Stomach (tissue), 4 donors: ENCODE measurements at regions not wholly inside any gene's neighbourhood (a gene's known extent, or its start where the extent isn't known, plus 50 kb on each side); places are given as distances from the start of the nearest gene placed in this dataset.

ENCODE experiments used
- EP300 ChIP-seq: sonication (generic); formaldehyde crosslinking; IDR thresholded peaks from one replicate; pipeline ENCODE4 v1.6.1; 2017; ENCODE audit warnings: antibody characterized with exemption
- POLR2A ChIP-seq, 4 donors: fragments of 450-650 bp; IDR thresholded peaks; one replicate each; pipeline ENCODE4 v1.6.1; 2016; ENCODE audit warnings: antibody characterized with exemption in 4 of 4, control low read depth in 2 of 4, mild to moderate bottlenecking in 1 of 4, moderate library complexity in 1 of 4
- POLR2AphosphoS5 ChIP-seq, 3 donors: sonication (generic); formaldehyde crosslinking; IDR thresholded peaks; one replicate each; pipeline ENCODE4 v1.6.1; 2016; ENCODE audit warnings: antibody characterized with exemption in 3 of 3
- TF ChIP-seq, protein P1 (sequence below), 7 experiments: fragments of 450-650 bp in 4 of 7; fragments of 200-600 bp in 3 of 7; sonication (generic) in 3 of 7; IDR thresholded peaks; one replicate each; pipeline ENCODE4 v1.5.1; 2016 to 2019; ENCODE audit warnings: antibody characterized with exemption in 7 of 7, control low read depth in 2 of 7, mild to moderate bottlenecking in 1 of 7

GRCh38 chr1:58989845-58990244, 206.0 kb upstream of the JUN start:
- TF ChIP-seq, protein P1, sequence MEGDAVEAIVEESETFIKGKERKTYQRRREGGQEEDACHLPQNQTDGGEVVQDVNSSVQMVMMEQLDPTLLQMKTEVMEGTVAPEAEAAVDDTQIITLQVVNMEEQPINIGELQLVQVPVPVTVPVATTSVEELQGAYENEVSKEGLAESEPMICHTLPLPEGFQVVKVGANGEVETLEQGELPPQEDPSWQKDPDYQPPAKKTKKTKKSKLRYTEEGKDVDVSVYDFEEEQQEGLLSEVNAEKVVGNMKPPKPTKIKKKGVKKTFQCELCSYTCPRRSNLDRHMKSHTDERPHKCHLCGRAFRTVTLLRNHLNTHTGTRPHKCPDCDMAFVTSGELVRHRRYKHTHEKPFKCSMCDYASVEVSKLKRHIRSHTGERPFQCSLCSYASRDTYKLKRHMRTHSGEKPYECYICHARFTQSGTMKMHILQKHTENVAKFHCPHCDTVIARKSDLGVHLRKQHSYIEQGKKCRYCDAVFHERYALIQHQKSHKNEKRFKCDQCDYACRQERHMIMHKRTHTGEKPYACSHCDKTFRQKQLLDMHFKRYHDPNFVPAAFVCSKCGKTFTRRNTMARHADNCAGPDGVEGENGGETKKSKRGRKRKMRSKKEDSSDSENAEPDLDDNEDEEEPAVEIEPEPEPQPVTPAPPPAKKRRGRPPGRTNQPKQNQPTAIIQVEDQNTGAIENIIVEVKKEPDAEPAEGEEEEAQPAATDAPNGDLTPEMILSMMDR (IDR thresholded peaks at IDR 0.05): no peak
- no peak for TF ChIP-seq EP300
- no peak for TF ChIP-seq POLR2A (IDR thresholded peaks at IDR 0.05)
- no peak for TF ChIP-seq POLR2AphosphoS5 (IDR thresholded peaks at IDR 0.05)
